Suprapubic skin (tissue), 3 donors: ENCODE measurements at regions not wholly inside any gene's neighbourhood (a gene's known extent, or its start where the extent isn't known, plus 50 kb on each side); places are given as distances from the start of the nearest gene placed in this dataset.

Source experiments
- EP300 ChIP-seq: sonication (generic); formaldehyde crosslinking; IDR thresholded peaks from one replicate; pipeline ENCODE4 v1.6.1; 2017; ENCODE audit warnings: antibody characterized with exemption
- POLR2A ChIP-seq, 2 donors: fragments of 450-650 bp; IDR thresholded peaks; one replicate each; pipeline ENCODE4 v1.6.1; 2017; ENCODE audit warnings: antibody characterized with exemption in 2 of 2, mild to moderate bottlenecking in 2 of 2, moderate library complexity in 2 of 2
- TF ChIP-seq, protein P1 (sequence below), 2 donors: fragments of 200-600 bp in 1 of 2; fragments of 450-650 bp in 1 of 2; sonication (generic) in 1 of 2; IDR thresholded peaks; one replicate each; pipeline ENCODE4 v1.5.1; 2016 to 2019; ENCODE audit warnings: antibody characterized with exemption in 2 of 2, mild to moderate bottlenecking in 1 of 2, moderate library complexity in 1 of 2

GRCh38 chr11:103832762-103833161 is 203.7 kb upstream of the DDI1 start:
- no peak for TF ChIP-seq POLR2A (IDR thresholded peaks at IDR 0.05)
- TF ChIP-seq, protein P1, sequence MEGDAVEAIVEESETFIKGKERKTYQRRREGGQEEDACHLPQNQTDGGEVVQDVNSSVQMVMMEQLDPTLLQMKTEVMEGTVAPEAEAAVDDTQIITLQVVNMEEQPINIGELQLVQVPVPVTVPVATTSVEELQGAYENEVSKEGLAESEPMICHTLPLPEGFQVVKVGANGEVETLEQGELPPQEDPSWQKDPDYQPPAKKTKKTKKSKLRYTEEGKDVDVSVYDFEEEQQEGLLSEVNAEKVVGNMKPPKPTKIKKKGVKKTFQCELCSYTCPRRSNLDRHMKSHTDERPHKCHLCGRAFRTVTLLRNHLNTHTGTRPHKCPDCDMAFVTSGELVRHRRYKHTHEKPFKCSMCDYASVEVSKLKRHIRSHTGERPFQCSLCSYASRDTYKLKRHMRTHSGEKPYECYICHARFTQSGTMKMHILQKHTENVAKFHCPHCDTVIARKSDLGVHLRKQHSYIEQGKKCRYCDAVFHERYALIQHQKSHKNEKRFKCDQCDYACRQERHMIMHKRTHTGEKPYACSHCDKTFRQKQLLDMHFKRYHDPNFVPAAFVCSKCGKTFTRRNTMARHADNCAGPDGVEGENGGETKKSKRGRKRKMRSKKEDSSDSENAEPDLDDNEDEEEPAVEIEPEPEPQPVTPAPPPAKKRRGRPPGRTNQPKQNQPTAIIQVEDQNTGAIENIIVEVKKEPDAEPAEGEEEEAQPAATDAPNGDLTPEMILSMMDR (IDR thresholded peaks at IDR 0.05), result no peak
- no peak for TF ChIP-seq EP300
